ENCODE measurements at regions not wholly inside any gene's neighbourhood (a gene's known extent, or its start where the extent isn't known, plus 50 kb on each side); places are given as distances from the start of the nearest gene placed in this dataset.
"Not testable (repeated sequence)": the region's sequence is repeated elsewhere in the genome, so short reads cannot be mapped to it uniquely, and the experiment has no call there.

GRCh38 chr12:43245947-43246346 lies 306.1 kb downstream of the ADAMTS20 start:
- no peak for DNase-seq

- no peak for DNase-seq
Measured at GRCh38 chr12:43241986-43242385, 310.0 kb downstream of the ADAMTS20 start.

- no peak for DNase-seq
Measured at GRCh38 chr12:43238281-43238680, 313.7 kb downstream of the ADAMTS20 start.

- no peak for DNase-seq
Measured at GRCh38 chr12:43237238-43237879, 314.6 kb downstream of the ADAMTS20 start.

- DNase-seq, result no peak
Measured at GRCh38 chr12:43235721-43236120, 316.3 kb downstream of the ADAMTS20 start.

- DNase-seq, result no peak
Measured at GRCh38 chr12:43233861-43234260, 318.1 kb downstream of the ADAMTS20 start.

- no peak for DNase-seq
Measured at GRCh38 chr12:43226151-43226550, 325.9 kb downstream of the ADAMTS20 start.

GRCh38 chr12:43224190-43224805 lies 327.7 kb downstream of the ADAMTS20 start:
- not testable (repeated sequence) for DNase-seq

GRCh38 chr12:43222796-43223195 lies 329.2 kb downstream of the ADAMTS20 start:
- DNase-seq, result no peak

GRCh38 chr12:43221216-43221615 lies 330.8 kb downstream of the ADAMTS20 start:
- no peak for DNase-seq

- DNase-seq, result no peak
Measured at GRCh38 chr12:43216490-43216889, 335.5 kb downstream of the ADAMTS20 start.

GRCh38 chr12:43214166-43214565 lies 337.8 kb downstream of the ADAMTS20 start:
- DNase-seq, result no peak

GRCh38 chr12:43213608-43214007 lies 338.4 kb downstream of the ADAMTS20 start:
- DNase-seq, result no peak

- no peak for DNase-seq
Measured at GRCh38 chr12:43210485-43211192, 341.4 kb downstream of the ADAMTS20 start.

GRCh38 chr12:43208627-43209026 lies 343.4 kb downstream of the ADAMTS20 start:
- no peak for DNase-seq

GRCh38 chr12:43208221-43208620 lies 343.8 kb downstream of the ADAMTS20 start:
- DNase-seq, result no peak

- DNase-seq, result no peak
Measured at GRCh38 chr12:43206396-43206795, 345.6 kb downstream of the ADAMTS20 start.

GRCh38 chr12:43198608-43199007 lies 353.4 kb downstream of the ADAMTS20 start:
- no peak for DNase-seq

- no peak for DNase-seq
Measured at GRCh38 chr12:43196268-43196907, 355.6 kb downstream of the ADAMTS20 start.

- not testable (repeated sequence) for DNase-seq
Measured at GRCh38 chr12:43193096-43193495, 358.9 kb downstream of the ADAMTS20 start.

GRCh38 chr12:43192442-43192841 lies 359.6 kb downstream of the ADAMTS20 start:
- DNase-seq, result not testable (repeated sequence)

GRCh38 chr12:43180242-43180641 lies 371.8 kb downstream of the ADAMTS20 start:
- no peak for DNase-seq

GRCh38 chr12:43179486-43179885 lies 372.5 kb downstream of the ADAMTS20 start:
- DNase-seq, result no peak

GRCh38 chr12:43177276-43177675 lies 374.7 kb downstream of the ADAMTS20 start:
- DNase-seq, result no peak
